Lung (tissue), 11 donors: ENCODE measurements at regions not wholly inside any gene's neighbourhood (a gene's known extent, or its start where the extent isn't known, plus 50 kb on each side); places are given as distances from the start of the nearest gene placed in this dataset.
A peak's percentile ranks its signal among the peaks of the same experiment; 100 is the strongest.

Source experiments
- ATAC-seq: fragments of 200-7000 bp; cut with Tn5 transposase; one replicate; pipeline ENCODE4 v1.9.1; 2020; ENCODE audit warnings: moderate number of reproducible peaks; ENCODE audit not compliant: insufficient read depth, low FRiP score
- DNase-seq, 3 donors: peaks; one replicate each; pipeline ENCODE4 v3.0.0-alpha.2; 2013 to 2017
- H3K27ac ChIP-seq, 2 donors: one replicate each; pipeline ENCODE4 v1.5.1; 2013; ENCODE audit warnings: mild to moderate bottlenecking in 2 of 2, moderate library complexity in 2 of 2, control low read depth in 1 of 2, inconsistent platforms in 1 of 2, low read depth in 1 of 2, low read length in 1 of 2
- H3K27me3 ChIP-seq, 3 donors: one replicate each; pipeline ENCODE4 v1.5.1; 2013; ENCODE audit warnings: low read length in 2 of 3; ENCODE audit not compliant: control insufficient read depth in 3 of 3, insufficient read depth in 3 of 3
- H3K36me3 ChIP-seq, 4 donors: one replicate each; pipeline ENCODE4 v1.5.1; 2013; ENCODE audit warnings: low read length in 4 of 4, mild to moderate bottlenecking in 1 of 4, moderate library complexity in 1 of 4; ENCODE audit not compliant: control insufficient read depth in 4 of 4, insufficient read depth in 4 of 4
- H3K4me1 ChIP-seq, 5 donors: one replicate each; pipeline ENCODE4 v1.5.1; 2013; ENCODE audit warnings: low read length in 5 of 5, mild to moderate bottlenecking in 2 of 5, moderate library complexity in 1 of 5; ENCODE audit not compliant: control insufficient read depth in 5 of 5, insufficient read depth in 5 of 5
- H3K4me3 ChIP-seq: one replicate; pipeline ENCODE4 v1.5.1; 2013; ENCODE audit warnings: mild to moderate bottlenecking, control low read depth, moderate library complexity
- H3K9ac ChIP-seq, 2 donors: one replicate each; pipeline ENCODE4 v1.5.1; 2013; ENCODE audit warnings: low read length in 2 of 2, control low read depth in 1 of 2; ENCODE audit not compliant: insufficient read depth in 1 of 2
- H3K9me3 ChIP-seq, 4 donors: one replicate each; pipeline ENCODE4 v1.5.1; 2013; ENCODE audit warnings: low read length in 3 of 4, mild to moderate bottlenecking in 1 of 4, moderate library complexity in 1 of 4; ENCODE audit not compliant: control insufficient read depth in 4 of 4, insufficient read depth in 3 of 4
- CTCF ChIP-seq: IDR thresholded peaks from 2 replicates; pipeline ENCODE4 v1.5.1; 2012; ENCODE audit warnings: mild to moderate bottlenecking; ENCODE audit errors: control extremely low read depth, extremely low read depth
- WGBS, 2 donors: extraction: QIAGEN DNeasy Blood & Tissue Kit; methylation state at CpG; one replicate each; pipeline ENCODE4 v1.1.7; 2013; 5-methylcytosine and 5-hydroxymethylcytosine counted together
- donor health status: control.
- donor health status: control.
- donor health status: Bipolar disorder and iron deficiency.
- donor health status: healthy.
- donor health status: DM: yes; HTN: yes; CAD: no.

DNA sequence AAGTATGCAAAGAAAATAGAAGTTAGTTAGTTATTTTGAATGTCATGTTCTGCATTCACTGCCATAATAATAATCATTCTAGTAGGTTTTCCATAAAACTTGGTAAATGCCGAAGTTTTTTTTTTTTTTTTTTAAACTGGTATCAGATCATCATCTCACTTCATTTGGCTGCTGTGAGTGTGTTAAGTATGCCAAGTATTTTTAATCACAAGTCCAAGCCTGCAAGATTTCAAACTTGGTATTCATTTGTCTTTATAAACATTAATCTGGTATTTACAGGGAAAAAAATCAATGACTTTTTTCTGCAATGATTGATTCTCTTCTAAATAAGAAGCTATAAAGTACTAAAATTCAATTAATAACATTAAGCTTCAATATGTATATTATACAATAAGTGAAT lies 248.9 kb downstream of the CCDC59 start:
- Histone ChIP-seq H3K27me3 (no peaks in the 10 kb centered on the region), H3K9ac (no peak overlapping the region), H3K27ac (no peak overlapping the region), H3K36me3 (no peaks in the 10 kb centered on the region), H3K4me1 (no peaks in the 10 kb centered on the region), H3K9me3 (no peaks in the 10 kb centered on the region), H3K4me3 (no peak overlapping the region)
- no peak for ATAC-seq
- no peak for TF ChIP-seq CTCF
- WGBS, 2 donors = 68 to 93% methylated on average over 1 of the region's 1 CpG
- DNase-seq = peak in 2 of 3 donors; percentile 9 to 10

GRCh38 chr12:82108615-82109014 lies 249.6 kb downstream of the CCDC59 start:
- no peaks in the 10 kb centered on the region for H3K27me3 ChIP-seq
- no peak overlapping the region for H3K4me3 ChIP-seq
- H3K27ac ChIP-seq = no peak overlapping the region
- 76 to 80% methylated on average over 1 of the region's 1 CpG for WGBS, 2 donors
- H3K9ac ChIP-seq = no peak overlapping the region
- TF ChIP-seq CTCF = no peak
- H3K4me1 ChIP-seq = no peaks in the 10 kb centered on the region
- no peak for ATAC-seq
- DNase-seq = no peak
- no peaks in the 10 kb centered on the region for H3K9me3 ChIP-seq
- H3K36me3 ChIP-seq = no peaks in the 10 kb centered on the region

DNA sequence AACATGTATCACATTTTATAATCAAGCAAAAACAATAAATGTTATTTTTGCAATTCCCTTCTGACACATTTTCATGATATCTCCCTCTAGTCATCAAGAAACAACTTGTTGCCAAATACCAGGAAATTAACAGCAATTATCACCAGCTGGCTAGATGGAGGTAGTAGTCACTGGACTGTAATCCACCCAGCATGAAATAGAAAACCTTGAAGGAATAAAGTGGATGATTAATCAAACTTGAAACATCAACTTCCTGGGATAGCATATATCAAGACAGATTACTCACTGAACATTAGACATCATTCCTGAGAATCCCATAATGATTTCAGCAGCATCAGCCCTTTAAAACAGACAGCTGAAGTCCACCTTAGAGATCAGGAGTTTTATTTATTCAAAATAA lies 259.0 kb downstream of the CCDC59 start:
- Histone ChIP-seq H3K4me1 (no peaks in the 10 kb centered on the region), H3K9ac (no peak overlapping the region), H3K36me3 (no peaks in the 10 kb centered on the region), H3K27ac (no peak overlapping the region), H3K27me3 (no peaks in the 10 kb centered on the region), H3K4me3 (no peak overlapping the region), H3K9me3 (no peaks in the 10 kb centered on the region)
- no peak for TF ChIP-seq CTCF
- no peak for ATAC-seq
- DNase-seq = no peak

DNA sequence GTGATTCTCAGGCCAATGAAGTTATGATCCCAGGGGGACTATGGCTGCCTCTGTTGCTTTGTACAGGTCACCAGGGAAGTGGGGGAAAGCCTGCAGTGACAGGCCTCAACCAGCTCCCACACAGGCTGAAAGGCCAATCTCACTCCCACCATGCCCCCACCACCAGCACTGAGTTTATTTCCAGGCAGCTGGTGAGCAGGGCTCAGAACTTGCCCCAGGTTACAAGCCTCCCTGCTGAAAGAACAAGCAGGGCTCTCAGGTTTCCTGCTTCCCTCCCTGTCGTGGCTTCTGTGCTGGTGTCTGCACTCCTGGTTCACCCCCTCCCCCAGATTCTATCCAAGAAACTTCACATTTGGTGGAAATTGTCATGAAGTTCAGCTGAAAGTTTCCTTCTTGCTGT lies 260.3 kb downstream of the CCDC59 start:
- no peaks in the 10 kb centered on the region for H3K9me3 ChIP-seq
- H3K4me1 ChIP-seq = no peaks in the 10 kb centered on the region
- ATAC-seq = no peak
- TF ChIP-seq CTCF = no peak
- no peak overlapping the region for H3K9ac ChIP-seq
- no peaks in the 10 kb centered on the region for H3K36me3 ChIP-seq
- 20 to 24% methylated on average over 1 of the region's 1 CpG for WGBS, 2 donors
- H3K4me3 ChIP-seq = no peak overlapping the region
- H3K27me3 ChIP-seq = no peaks in the 10 kb centered on the region
- DNase-seq = no peak
- no peak overlapping the region for H3K27ac ChIP-seq
